ENCODE measurements at regions not wholly inside any gene's neighbourhood (a gene's known extent, or its start where the extent isn't known, plus 50 kb on each side); places are given as distances from the start of the nearest gene placed in this dataset.

DNA sequence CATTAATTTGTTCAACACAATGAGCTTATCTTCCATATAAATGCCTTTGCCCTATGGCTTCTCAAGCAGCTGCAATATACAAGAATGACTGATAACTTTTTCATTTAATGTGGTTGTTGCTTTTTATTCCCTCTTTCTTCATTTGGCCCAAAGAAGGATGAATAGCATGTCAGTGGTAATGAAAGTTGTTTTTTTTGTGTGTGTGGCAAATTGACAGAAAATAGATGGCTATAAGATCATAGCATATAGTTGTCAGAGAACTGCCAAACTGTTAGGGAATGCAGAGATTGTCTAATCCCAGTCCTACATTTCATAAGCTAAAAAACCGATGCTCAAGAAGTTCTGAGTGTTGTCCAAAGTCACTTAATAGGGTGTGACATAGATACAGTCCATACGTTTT, 244.3 kb downstream of the ACTR3 start:
- no peak for DNase-seq (ENCODE audit: low spot score)

DNA sequence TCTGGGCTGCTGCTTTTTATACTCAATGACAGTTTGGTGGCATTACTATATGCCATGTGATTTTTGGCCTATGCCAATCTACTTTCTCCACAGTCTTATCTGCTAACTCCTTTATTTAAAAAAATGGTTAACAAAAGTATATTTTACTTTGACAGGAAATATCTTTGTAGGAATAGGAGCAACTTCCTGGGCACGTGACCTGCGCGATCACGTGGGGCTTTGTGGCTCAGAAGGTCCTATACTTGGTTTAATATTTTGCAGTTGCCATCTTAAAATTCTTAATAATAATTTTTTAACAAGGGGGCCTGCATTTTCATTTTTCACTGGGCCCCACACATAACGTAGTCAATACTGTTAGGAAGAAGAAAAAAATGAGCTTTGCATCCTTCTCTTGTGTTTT, 249.7 kb downstream of the ACTR3 start:
- DNase-seq (ENCODE audit: low spot score) = no peak

DNA sequence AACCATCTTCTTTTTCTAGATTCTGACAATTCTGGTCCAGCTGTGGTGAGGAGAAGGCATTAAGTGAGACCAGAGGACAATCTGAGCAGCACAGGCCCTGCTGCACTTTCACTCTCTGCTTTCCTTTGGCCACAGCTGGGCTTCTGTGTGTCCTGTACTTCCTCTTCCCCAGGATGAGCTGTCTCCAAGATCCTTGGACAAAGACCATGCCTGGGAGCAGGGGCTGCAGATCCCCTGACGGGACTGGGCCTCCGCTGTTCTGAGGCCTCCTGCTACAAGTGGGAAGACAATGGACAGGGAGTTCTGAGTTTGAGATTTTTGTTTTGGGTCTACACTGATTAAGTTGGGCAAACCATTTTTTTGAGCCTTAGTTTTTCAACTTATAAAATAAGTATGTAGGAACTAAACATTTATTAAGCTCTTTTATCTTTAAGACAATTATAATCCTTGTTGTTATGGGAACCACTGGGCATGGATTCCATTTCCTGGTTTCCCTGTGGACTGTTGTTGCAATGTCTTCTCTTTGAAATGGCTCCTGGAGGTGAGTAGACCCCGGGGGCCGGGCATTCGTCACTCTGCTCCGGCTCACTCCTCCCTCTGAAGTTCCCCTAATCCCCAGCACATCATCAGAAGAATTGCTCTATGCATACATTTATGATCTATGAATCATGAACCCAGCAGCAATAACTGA, 266.6 kb downstream of the ACTR3 start:
- no peak for DNase-seq (ENCODE audit: low spot score)

DNA sequence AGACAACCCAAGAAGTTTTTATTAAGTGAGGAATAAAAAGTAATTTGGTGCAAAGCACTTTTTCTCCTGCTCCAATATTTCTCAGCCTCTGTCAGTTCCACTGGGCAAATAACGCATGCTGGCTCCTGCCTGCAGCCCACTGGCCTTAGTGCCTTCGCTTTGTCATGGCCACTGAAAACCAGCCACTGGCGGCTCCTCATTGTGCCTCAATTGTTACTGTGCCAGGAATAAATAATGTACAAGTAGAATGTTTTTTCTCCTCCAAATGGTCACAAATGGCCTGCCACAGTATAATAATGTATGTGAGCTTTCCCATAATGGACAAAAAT, 267.1 kb downstream of the ACTR3 start:
- DNase-seq (ENCODE audit: low spot score) = no peak

- no peak for DNase-seq (ENCODE audit: low spot score)
Observed at GRCh38 chr2:114160263-114160981, 270.5 kb downstream of the ACTR3 start.

DNA sequence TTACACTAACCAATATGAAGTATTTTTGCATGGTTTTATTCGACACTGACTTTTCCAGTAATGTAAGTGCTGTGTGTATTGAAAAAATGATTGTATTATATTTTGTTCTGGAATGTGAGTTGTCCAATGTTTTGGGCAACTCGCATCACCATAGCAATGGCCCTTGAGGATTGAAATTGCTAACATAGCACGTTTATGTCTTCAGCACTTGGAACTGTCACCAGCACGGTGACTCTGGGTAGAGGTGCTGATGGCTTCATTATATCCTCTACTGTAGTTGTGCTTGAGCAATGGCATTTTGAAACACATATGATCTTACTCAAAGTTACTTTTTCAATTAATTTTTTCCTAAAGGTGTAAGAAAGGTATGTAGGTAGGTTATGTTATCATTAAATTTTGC, 271.5 kb downstream of the ACTR3 start:
- DNase-seq (ENCODE audit: low spot score) = no peak

- DNase-seq (ENCODE audit: low spot score) = no peak
Observed at GRCh38 chr2:114167799-114168198, 274.6 kb upstream of the DPP10 start.

GRCh38 chr2:114170070-114170469, 272.4 kb upstream of the DPP10 start:
- no peak for DNase-seq (ENCODE audit: low spot score)

- no peak for DNase-seq (ENCODE audit: low spot score)
Observed at GRCh38 chr2:114175507-114175906, 266.9 kb upstream of the DPP10 start.

- no peak for DNase-seq (ENCODE audit: low spot score)
Observed at GRCh38 chr2:114185501-114185900, 256.9 kb upstream of the DPP10 start.

DNA sequence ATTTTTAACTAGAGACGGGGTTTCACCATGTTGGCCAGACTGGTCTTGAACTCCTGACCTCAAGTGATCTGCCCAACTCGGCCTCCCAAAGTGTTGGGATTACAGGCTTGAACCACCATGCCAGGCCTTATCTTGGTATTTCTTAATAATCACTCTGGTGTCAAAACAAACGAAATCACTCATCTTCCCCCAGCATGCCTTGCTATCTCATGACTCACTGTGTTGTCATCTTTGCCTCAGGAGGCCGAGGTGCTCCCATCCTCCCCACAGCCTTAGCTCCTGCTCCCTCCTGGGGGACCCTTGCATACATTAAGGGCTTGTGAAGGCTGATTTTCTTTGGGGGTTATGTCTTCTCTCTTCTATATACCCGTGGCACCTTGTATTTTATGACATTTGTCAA, 250.1 kb upstream of the DPP10 start:
- no peak for DNase-seq (ENCODE audit: low spot score)

- no peak for DNase-seq (ENCODE audit: low spot score)
Observed at GRCh38 chr2:114201781-114202180, 240.7 kb upstream of the DPP10 start.

GRCh38 chr2:114203679-114204078, 238.8 kb upstream of the DPP10 start:
- DNase-seq (ENCODE audit: low spot score) = no peak

DNA sequence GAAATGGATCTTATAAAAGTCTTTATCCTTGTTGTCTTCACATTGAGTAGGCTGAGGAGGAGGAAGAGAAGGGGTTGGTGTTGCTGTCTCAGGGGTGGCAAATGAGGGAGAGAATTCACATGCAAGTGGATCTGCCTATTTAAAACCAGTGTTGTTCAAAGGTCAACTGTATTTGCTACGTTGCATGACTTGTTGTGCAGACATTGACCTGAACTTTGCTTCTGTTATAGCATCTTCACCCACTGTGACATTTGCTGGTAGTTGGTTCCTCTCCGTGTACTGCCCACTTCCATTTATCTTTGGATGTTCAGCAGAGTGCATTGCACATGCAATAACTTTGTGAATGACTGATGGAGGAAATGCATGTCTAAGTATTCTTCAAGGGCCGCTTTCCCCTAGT, 228.6 kb upstream of the DPP10 start:
- DNase-seq (ENCODE audit: low spot score) = no peak

- DNase-seq (ENCODE audit: low spot score) = no peak
Observed at GRCh38 chr2:114218383-114218782, 224.1 kb upstream of the DPP10 start.

GRCh38 chr2:114219456-114219855, 223.0 kb upstream of the DPP10 start:
- no peak for DNase-seq (ENCODE audit: low spot score)

DNA sequence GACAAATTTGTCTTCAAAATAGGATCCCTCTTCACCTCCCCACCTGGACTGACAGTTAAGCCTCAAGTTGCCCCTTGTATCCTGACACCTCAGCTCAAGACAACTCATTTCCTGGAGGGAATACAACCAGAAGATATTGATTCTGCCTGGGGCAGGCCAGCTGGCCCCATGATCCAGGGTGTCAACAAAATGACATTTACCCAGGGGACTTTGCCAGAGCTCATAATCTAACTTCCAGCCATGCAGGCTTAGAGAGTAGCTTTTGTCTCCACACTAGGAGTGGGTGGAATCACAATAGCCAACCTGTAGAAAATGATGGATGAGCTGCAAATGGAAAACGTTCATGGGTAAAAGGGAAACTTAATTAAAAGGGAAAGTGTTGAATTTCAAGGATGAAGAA, 220.1 kb upstream of the DPP10 start:
- no peak for DNase-seq (ENCODE audit: low spot score)

DNA sequence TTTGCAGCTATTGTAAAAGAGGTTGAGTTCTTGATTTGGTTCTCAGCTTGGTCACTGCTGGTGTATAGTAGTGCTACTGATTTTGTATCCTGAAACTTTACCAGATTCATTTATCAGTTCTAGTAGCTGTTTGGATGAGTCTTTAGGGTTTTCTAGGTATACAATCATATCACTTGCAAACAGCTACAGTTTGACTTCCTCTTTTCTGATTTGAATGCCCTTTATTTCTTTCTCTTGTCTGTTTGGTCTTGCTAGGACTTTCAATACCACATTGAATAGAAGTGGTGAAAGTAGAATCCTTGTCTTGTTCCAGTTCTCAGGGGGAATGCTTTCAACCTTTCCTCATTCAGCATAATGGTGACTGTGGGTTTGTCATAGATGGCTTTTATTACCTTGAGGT, 210.5 kb upstream of the DPP10 start:
- DNase-seq (ENCODE audit: low spot score) = no peak

- no peak for DNase-seq (ENCODE audit: low spot score)
Observed at GRCh38 chr2:114237331-114237730, 205.1 kb upstream of the DPP10 start.

DNA sequence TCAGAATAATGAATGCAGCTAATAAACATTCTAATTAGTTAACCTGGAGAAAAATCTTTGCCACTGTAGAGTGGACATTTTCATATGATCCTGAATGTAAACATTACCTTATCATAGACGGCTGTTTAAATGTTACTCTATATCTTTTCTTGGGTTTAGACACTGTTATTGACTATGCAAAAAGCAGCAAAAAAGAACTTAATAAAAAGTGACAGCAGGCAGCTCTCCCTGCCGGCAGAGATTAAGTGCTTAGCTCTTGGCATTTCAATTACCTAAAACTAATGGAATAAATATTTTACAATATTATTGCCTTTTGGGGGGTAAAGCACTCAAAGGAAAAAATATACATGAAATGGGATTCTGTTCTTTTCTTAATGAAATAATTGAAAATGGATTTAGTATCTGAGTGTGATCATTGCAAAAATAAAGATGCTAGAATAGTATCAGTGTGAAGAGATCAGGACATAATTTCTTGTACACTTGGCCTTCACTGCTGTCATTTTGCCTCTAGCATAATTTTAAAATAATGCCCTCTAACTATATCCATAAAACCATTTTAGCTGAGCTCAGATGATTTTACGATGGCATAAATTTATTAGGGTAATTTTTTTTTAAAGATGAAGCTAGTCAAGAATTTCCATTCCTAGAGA, 203.4 kb upstream of the DPP10 start:
- DNase-seq (ENCODE audit: low spot score) = no peak

DNA sequence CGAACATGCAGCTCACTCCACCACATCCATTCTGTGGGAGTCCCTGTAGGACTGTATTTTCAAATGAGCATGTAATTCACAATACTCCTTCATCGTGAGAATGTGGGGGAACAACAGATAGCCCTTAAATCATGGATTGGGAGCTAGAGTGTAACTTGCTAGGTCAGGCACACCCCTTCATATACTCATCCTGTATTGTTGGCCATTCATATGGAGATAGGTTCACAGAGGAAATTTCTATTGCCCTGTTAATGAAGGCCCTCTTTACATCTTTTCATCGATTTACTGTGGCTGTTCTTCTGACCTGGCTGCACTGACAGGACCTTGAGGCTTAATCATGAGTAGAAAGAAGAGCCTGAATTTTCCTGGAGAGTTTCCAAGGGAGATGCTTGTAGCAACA, 193.8 kb upstream of the DPP10 start:
- DNase-seq (ENCODE audit: low spot score) = no peak

- no peak for DNase-seq (ENCODE audit: low spot score)
Observed at GRCh38 chr2:114252713-114253112, 189.7 kb upstream of the DPP10 start.

GRCh38 chr2:114254875-114255274, 187.6 kb upstream of the DPP10 start:
- no peak for DNase-seq (ENCODE audit: low spot score)

DNA sequence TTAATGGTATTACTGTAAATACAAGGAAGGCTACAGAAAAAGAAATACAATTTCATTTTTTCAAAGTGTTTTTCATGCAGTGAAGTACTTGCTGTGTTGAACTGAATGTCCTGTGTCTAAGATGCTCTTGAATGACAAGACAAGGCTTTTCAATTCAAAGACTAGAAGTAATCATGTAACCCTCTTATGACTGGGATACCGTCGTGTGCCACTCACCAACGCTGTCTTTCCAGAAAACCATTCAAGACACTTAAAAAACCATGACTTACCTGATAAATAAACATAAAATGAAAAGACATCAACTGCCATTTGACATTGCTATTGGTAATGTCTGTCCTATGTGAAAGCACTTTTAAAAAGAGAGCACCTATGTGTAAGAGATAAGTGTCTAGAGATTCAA, 183.1 kb upstream of the DPP10 start:
- no peak for DNase-seq (ENCODE audit: low spot score)
